HG03354 (cell line): ENCODE measurements at regions not wholly inside any gene's neighbourhood (a gene's known extent, or its start where the extent isn't known, plus 50 kb on each side); places are given as distances from the start of the nearest gene placed in this dataset.

ENCODE experiments used
- ATAC-seq: cut with Tn5 transposase; IDR thresholded peaks from one replicate; pipeline ENCODE4 v1.9.1; 2021; ENCODE audit warnings: mild to moderate bottlenecking; ENCODE audit not compliant: unreplicated experiment, poor library complexity, severe bottlenecking

- ATAC-seq = no peak
These were observed 346.2 kb upstream of the FAR2 start for GRCh38 chr12:28802706-28803438.

GRCh38 chr12:28807535-28807934 is 341.5 kb upstream of the FAR2 start:
- no peak for ATAC-seq

GRCh38 chr12:28811457-28811856 is 337.6 kb upstream of the FAR2 start:
- ATAC-seq = no peak

- ATAC-seq = no peak
These were observed 334.8 kb upstream of the FAR2 start for GRCh38 chr12:28814246-28814645.

GRCh38 chr12:28817524-28817923 is 331.6 kb upstream of the FAR2 start:
- ATAC-seq = no peak

GRCh38 chr12:28824193-28824846 is 324.8 kb upstream of the FAR2 start:
- ATAC-seq = no peak

- ATAC-seq = no peak
These were observed 324.2 kb upstream of the FAR2 start for GRCh38 chr12:28824849-28825248.

GRCh38 chr12:28826766-28827165 is 322.3 kb upstream of the FAR2 start:
- ATAC-seq = no peak

GRCh38 chr12:28827861-28828260 is 321.2 kb upstream of the FAR2 start:
- ATAC-seq = no peak

- no peak for ATAC-seq
These were observed 320.8 kb upstream of the FAR2 start for GRCh38 chr12:28828318-28828717.

GRCh38 chr12:28830491-28830890 is 318.6 kb upstream of the FAR2 start:
- no peak for ATAC-seq

- no peak for ATAC-seq
These were observed 304.4 kb upstream of the FAR2 start for GRCh38 chr12:28844718-28845117.

GRCh38 chr12:28851781-28852180 is 297.3 kb upstream of the FAR2 start:
- no peak for ATAC-seq

- ATAC-seq = no peak
These were observed 293.2 kb upstream of the FAR2 start for GRCh38 chr12:28855761-28856310.

GRCh38 chr12:28857369-28857768 is 291.7 kb upstream of the FAR2 start:
- no peak for ATAC-seq

- ATAC-seq = no peak
These were observed 289.5 kb upstream of the FAR2 start for GRCh38 chr12:28859551-28859950.

- no peak for ATAC-seq
These were observed 283.3 kb upstream of the FAR2 start for GRCh38 chr12:28865776-28866175.

- ATAC-seq = no peak
These were observed 282.8 kb upstream of the FAR2 start for GRCh38 chr12:28866296-28866695.

GRCh38 chr12:28866715-28867503 is 282.2 kb upstream of the FAR2 start:
- no peak for ATAC-seq

GRCh38 chr12:28868414-28868813 is 280.7 kb upstream of the FAR2 start:
- no peak for ATAC-seq
